HCT116 (cell line): ENCODE measurements at regions not wholly inside any gene's neighbourhood (a gene's known extent, or its start where the extent isn't known, plus 50 kb on each side); places are given as distances from the start of the nearest gene placed in this dataset.

Source experiments
- ATAC-seq: fragments of 200-7000 bp; cut with Tn5 transposase; 2 replicates; pipeline ENCODE4 v1.9.1; 2020; ENCODE audit warnings: mild to moderate bottlenecking, moderate library complexity
- BruUV-seq: library from RNA; stranded (reverse); fragments of 400-500 nt; replicated peaks from 2 replicates; lab custom pipeline; 2021; lab: Mats Ljungman, UMichigan
- CTCF ChIA-PET: fragments of 300-600 bp; sonication (Branson Sonifier 250); formaldehyde crosslinking; loops from one replicate; lab custom pipeline; 2021; ENCODE audit warnings: antibody characterized with exemption; lab: Charles Lee
- POLR2A ChIA-PET: fragments of 300-600, 350-600 bp; sonication (Branson Sonifier 250); formaldehyde crosslinking; loops from one replicate; lab custom pipeline; 2021; ENCODE audit warnings: antibody characterized with exemption; lab: Charles Lee
- RAD21 ChIA-PET, 2 experiments: fragments of 300-600 bp; sonication (Branson Sonifier 250); formaldehyde crosslinking; loops; one replicate each; lab custom pipeline; 2023; ENCODE audit warnings: low total read pairs in 2 of 2; ENCODE audit not compliant: uncharacterized antibody in 2 of 2, unreplicated experiment in 2 of 2, low non-redundant PET in 1 of 2; lab: Charles Lee
- DNase-seq: peaks from one replicate; pipeline ENCODE4 v3.0.0-alpha.2; 2010; ENCODE audit warnings: low read depth, low spot score
- H2AFZ ChIP-seq: fragments of 200-600 bp; shearing (Covaris generic), sonication (generic); 2 replicates; pipeline ENCODE4 v1.6.1; 2017; ENCODE audit warnings: low read depth, mixed run types, mixed read lengths, antibody characterized with exemption, low read length; ENCODE audit not compliant: poor library complexity, severe bottlenecking
- H3K27ac ChIP-seq: 2 replicates; pipeline ENCODE4 v1.5.1; 2012; ENCODE audit warnings: low read depth, low read length
- H3K27me3 ChIP-seq: fragments of 200-600 bp; sonication (generic); 2 replicates; pipeline ENCODE4 v1.6.1; 2016; ENCODE audit warnings: mixed run types, low read length, mixed read lengths; ENCODE audit not compliant: insufficient read depth
- H3K36me3 ChIP-seq, 2 experiments: fragments of 200-500 bp in 1 of 2; fragments of 200-600 bp in 1 of 2; sonication (Bioruptor generic) in 1 of 2; sonication (generic) in 1 of 2; 2 replicates each; pipeline versions ENCODE4 v1.5.1 to v1.6.1; 2014 to 2016; ENCODE audit warnings: low read length in 2 of 2, inconsistent platforms in 1 of 2, mixed read lengths in 1 of 2, mixed run types in 1 of 2; ENCODE audit not compliant: insufficient read depth in 2 of 2, control insufficient read depth in 1 of 2
- H3K4me1 ChIP-seq, 2 experiments: fragments of 200-600 bp in 1 of 2; sonication (generic) in 1 of 2; 2 replicates each; pipeline versions ENCODE4 v1.5.1 to v1.6.1; 2012 to 2017; ENCODE audit warnings: low read length in 2 of 2, inconsistent platforms in 1 of 2, mild to moderate bottlenecking in 1 of 2, mixed read lengths in 1 of 2, mixed run types in 1 of 2, moderate library complexity in 1 of 2; ENCODE audit not compliant: insufficient read depth in 2 of 2, control insufficient read depth in 1 of 2
- H3K4me2 ChIP-seq: fragments of 200-600 bp; sonication (generic); 2 replicates; pipeline ENCODE4 v1.6.1; 2017; ENCODE audit warnings: mixed run types, low read length, mixed read lengths
- H3K4me3 ChIP-seq, 2 experiments: fragments of 200-600 bp in 1 of 2; sonication (generic) in 1 of 2; replicated peaks in 1 of 2; 2 replicates each; pipeline ENCODE4 v1.5.1; 2011 to 2016; ENCODE audit warnings: low read length in 2 of 2, control low read depth in 1 of 2, low read depth in 1 of 2, mild to moderate bottlenecking in 1 of 2, mixed read lengths in 1 of 2, mixed run types in 1 of 2
- H3K79me2 ChIP-seq: fragments of 200-600 bp; sonication (generic); 2 replicates; pipeline ENCODE4 v1.6.1; 2017; ENCODE audit warnings: mild to moderate bottlenecking, mixed run types, low read length, moderate library complexity, mixed read lengths; ENCODE audit not compliant: insufficient read depth
- H3K9ac ChIP-seq: fragments of 200-600 bp; sonication (generic); 2 replicates; pipeline ENCODE4 v1.6.1; 2016; ENCODE audit warnings: low read length, mixed read lengths
- H3K9me2 ChIP-seq: fragments of 200-600 bp; sonication (generic), shearing (Covaris generic); 2 replicates; pipeline ENCODE4 v1.6.1; 2017; ENCODE audit warnings: mixed run types, mild to moderate bottlenecking, moderate library complexity; ENCODE audit not compliant: insufficient read depth
- H3K9me3 ChIP-seq, 2 experiments: fragments of 200-500 bp in 1 of 2; fragments of 200-600 bp in 1 of 2; sonication (Bioruptor generic) in 1 of 2; sonication (generic) in 1 of 2; 2 replicates each; pipeline ENCODE4 v1.6.1; 2014 to 2017; ENCODE audit warnings: low read length in 2 of 2, mixed read lengths in 2 of 2, inconsistent platforms in 1 of 2, low read depth in 1 of 2, mild to moderate bottlenecking in 1 of 2, mixed run types in 1 of 2, moderate library complexity in 1 of 2; ENCODE audit not compliant: control insufficient read depth in 1 of 2, insufficient read depth in 1 of 2
- H4K20me1 ChIP-seq: fragments of 200-600 bp; sonication (generic), shearing (Covaris generic); 2 replicates; pipeline ENCODE4 v1.6.1; 2017; ENCODE audit warnings: mixed run types, mild to moderate bottlenecking, moderate library complexity; ENCODE audit not compliant: insufficient read depth
- ATF3 ChIP-seq: IDR thresholded peaks from 2 replicates; pipeline ENCODE4 v1.6.1; 2012
- CEBPB ChIP-seq: IDR thresholded peaks from 2 replicates; pipeline ENCODE4 v1.6.1; 2012; ENCODE audit warnings: low read depth
- EGR1 ChIP-seq: IDR thresholded peaks from 2 replicates; pipeline ENCODE4 v1.6.1; 2012; ENCODE audit warnings: low read depth
- ELF1 ChIP-seq: IDR thresholded peaks from 2 replicates; pipeline ENCODE4 v1.6.1; 2012; ENCODE audit warnings: low read depth, borderline replicate concordance
- EZH2 ChIP-seq: fragments of 200-600 bp; sonication (generic); IDR thresholded peaks from 2 replicates; pipeline ENCODE4 v1.6.1; 2017; ENCODE audit warnings: antibody characterized with exemption, mixed run types
- FOSL1 ChIP-seq: IDR thresholded peaks from 2 replicates; pipeline ENCODE4 v1.6.1; 2012; ENCODE audit warnings: low read depth
- JUND ChIP-seq: IDR thresholded peaks from 2 replicates; pipeline ENCODE4 v1.6.1; 2012
- POLR2A ChIP-seq: IDR thresholded peaks from 2 replicates; pipeline ENCODE4 v1.7.0; 2011; ENCODE audit warnings: borderline replicate concordance; ENCODE audit not compliant: insufficient read depth, insufficient read length; ENCODE audit errors: extremely low read depth
- POLR2AphosphoS5 ChIP-seq: IDR thresholded peaks from 2 replicates; pipeline ENCODE4 v1.6.1; 2011; ENCODE audit warnings: mild to moderate bottlenecking, low read depth, low read length, moderate library complexity
- RAD21 ChIP-seq: IDR thresholded peaks from 2 replicates; pipeline ENCODE4 v1.6.1; 2012; ENCODE audit warnings: low read depth, mild to moderate bottlenecking
- TCF7L2 ChIP-seq: IDR thresholded peaks from 2 replicates; pipeline ENCODE4 v1.7.0; 2011; ENCODE audit warnings: borderline replicate concordance, inconsistent platforms; ENCODE audit not compliant: insufficient read depth, insufficient read length; ENCODE audit errors: extremely low read depth
- ZBTB33 ChIP-seq: IDR thresholded peaks from 2 replicates; pipeline ENCODE4 v1.6.1; 2011; ENCODE audit warnings: mild to moderate bottlenecking, low read length, moderate library complexity; ENCODE audit not compliant: insufficient replicate concordance; ENCODE audit errors: extremely low read depth
- ZFX ChIP-seq: fragments of 450-650 bp; IDR thresholded peaks from 2 replicates; pipeline ENCODE4 v1.6.1; 2017
- intact Hi-C: fragments of 100-400 bp; cut with micrococcal nuclease; formaldehyde crosslinking; loops from 2 replicates; pipeline ENCODE4 v1.10.0; 2022

- intact Hi-C loops, result no loop called here
- TF ChIP-seq JUND (no peak), ZFX (no peak), POLR2AphosphoS5 (no peak), FOSL1 (no peak), POLR2A (no peak), TCF7L2 (no peak), CEBPB (no peak), ATF3 (no peak), ELF1 (no peak), EZH2 (no peak), EGR1 (no peak), RAD21 (no peak), ZBTB33 (no peak)
- Histone ChIP-seq H3K4me3 (no peak overlapping the region), H3K4me2 (no peak overlapping the region), H3K79me2 (no peaks in the 10 kb centered on the region), H2AFZ (no peak overlapping the region), H3K9me3 (no peaks in the 10 kb centered on the region), H3K27ac (no peak overlapping the region), H3K9ac (no peak overlapping the region), H3K27me3 (peaks cover 24% of the 10 kb centered on the region), H3K36me3 (no peaks in the 10 kb centered on the region), H4K20me1 (no peaks in the 10 kb centered on the region; the same call in 1 of the 2 replicates), H3K9me2 (no peaks in the 10 kb centered on the region), H3K4me1 (no peaks in the 10 kb centered on the region)
- CTCF ChIA-PET, result interaction anchor here (1.9 kb wide), 1 partner anchor 22 kb away, joined by 4 read pairs; no protein-coding TSS in a partner anchor
- no peak for DNase-seq
- no peak for ATAC-seq
- no TSS peak for BruUV-seq
- RAD21 ChIA-PET, result no interaction called here
- POLR2A ChIA-PET, result no interaction called here
Measured at GRCh38 chr4:81348086-81348777, 123.5 kb downstream of the RASGEF1B start.
